GM19328 (cell line): ENCODE measurements at regions not wholly inside any gene's neighbourhood (a gene's known extent, or its start where the extent isn't known, plus 50 kb on each side); places are given as distances from the start of the nearest gene placed in this dataset.
A peak's percentile ranks its signal among the peaks of the same experiment; 100 is the strongest.

Experiments used
- ATAC-seq: cut with Tn5 transposase; IDR thresholded peaks from one replicate; pipeline ENCODE4 v1.9.1; 2021; ENCODE audit warnings: mild to moderate bottlenecking, moderate library complexity; ENCODE audit not compliant: unreplicated experiment

DNA sequence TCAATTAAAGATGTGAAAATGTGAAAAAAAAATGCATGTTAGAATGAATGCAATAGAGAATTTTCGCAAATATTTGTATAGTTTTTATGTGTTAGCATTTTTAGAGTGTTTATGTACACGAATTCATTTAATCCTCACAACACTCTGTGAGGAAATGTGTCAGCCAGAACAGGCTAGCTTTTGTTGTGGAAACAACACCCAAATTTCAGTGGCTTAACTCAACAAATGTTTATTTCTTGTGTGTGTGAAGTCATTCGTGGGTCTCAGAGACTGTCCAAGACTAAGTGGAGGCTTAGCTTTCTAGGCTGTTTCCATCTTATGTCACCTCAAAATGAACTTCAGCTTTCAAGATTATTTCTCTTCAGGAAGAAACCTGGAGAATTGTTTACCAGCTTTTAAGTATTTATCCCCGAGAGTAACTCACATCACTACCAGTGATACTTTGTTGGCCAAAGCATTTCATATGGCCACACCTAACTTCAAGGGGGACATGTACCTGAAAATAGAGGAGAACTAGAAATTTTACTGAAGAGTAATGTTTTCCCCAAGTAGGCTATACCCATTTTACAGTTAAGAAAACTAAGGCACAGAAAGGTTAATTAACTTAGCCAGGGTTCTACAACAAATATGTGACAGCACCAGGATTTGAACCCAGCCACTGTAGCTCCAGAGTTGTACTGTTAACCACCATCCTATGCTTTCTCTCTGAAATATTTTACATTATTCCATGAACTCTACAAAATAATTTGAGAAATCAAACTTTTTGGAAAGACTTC, 306.1 kb downstream of the QKI start:
- ATAC-seq, result no peak

GRCh38 chr6:163720005-163720404, 305.5 kb downstream of the QKI start:
- no peak for ATAC-seq

DNA sequence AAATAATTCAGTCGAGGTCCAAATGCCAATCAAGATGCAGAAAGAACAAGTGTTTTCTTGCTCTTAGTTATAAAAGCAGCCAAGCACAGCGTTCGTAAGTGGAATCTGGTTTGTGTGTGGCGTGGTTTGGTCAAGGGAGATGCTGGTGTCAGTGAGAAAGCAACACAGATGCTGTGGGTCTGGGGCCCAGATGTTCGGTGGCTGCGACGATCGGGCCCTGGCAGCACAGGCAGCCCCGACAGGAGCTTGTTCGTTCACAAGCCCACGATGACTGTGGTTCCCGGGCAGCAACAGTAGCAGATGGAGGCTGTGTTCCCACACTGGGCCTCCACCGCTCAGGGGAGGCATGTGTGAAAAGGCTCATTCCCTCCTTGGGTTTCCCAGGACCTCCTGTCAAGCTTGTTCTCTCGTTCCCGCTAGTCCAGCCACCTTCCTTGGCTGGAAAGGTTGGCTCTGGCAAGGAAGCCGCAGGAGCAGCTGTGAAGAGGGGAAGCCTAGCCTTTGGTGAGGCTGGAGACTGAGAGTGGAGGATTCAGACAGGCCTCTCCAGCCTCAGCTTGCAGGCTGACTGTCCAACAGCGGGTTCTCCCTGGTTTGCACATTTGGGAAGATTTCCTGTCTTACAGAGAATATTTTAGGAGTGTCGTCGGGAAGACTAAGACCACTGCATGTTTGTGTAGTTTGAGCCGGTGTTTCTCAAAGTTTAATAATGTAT, 304.7 kb downstream of the QKI start:
- ATAC-seq, result no peak

- no peak for ATAC-seq
Measured at GRCh38 chr6:163718537-163718936, 304.0 kb downstream of the QKI start.

DNA sequence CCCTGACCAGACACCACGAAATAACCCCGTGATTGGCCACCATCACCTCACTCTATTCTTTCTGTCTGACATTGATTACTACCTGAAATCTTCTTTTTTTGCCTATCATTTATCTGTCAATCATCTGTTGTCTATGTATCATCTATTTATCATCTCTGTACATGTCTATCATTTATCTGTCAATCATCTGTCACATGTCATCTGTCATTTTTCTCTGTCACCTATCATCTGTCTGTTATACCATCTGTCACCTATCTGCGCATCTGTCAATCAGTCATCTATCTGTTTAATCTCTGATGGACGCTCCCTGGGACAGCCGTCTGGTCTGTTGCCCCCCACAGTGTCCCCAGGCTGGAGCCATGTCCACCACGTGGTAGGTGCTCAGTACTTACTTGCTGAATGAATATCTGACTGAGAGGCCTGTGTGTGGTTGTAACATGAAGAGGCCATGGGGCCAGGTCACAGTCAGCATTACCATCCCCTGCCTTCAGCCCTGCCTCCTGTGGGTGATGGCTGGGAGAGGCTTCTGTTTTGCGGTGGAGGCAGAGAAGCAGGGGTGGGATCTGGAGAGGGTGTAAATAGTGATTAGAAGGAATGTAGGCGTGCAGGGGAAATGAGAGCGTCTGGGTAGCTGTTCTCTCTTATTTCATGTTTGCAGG, 302.7 kb downstream of the QKI start:
- ATAC-seq, result no peak

DNA sequence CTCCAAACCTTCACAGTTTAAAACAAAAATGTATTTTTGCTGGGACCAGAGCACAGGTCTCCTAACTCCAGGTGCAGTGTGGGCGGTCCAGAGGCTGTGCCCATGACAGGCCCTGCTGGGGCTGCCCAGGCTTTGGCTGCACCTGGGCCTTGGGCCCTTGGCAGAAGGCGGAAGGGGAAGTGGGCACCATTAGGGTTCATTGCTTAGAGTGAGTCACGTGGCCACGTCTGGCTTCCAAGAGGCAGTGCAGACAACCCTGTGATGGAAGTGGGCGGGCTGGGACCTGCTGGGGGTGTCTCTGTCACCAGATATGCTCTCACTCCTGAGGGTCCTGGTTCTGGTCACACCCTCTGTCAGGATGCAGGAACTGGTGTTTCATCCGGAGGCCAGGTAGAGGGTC, 302.2 kb downstream of the QKI start:
- peak; percentile 39 for ATAC-seq

GRCh38 chr6:163715846-163716245, 301.3 kb downstream of the QKI start:
- no peak for ATAC-seq

GRCh38 chr6:163714179-163714578, 299.7 kb downstream of the QKI start:
- ATAC-seq, result no peak

DNA sequence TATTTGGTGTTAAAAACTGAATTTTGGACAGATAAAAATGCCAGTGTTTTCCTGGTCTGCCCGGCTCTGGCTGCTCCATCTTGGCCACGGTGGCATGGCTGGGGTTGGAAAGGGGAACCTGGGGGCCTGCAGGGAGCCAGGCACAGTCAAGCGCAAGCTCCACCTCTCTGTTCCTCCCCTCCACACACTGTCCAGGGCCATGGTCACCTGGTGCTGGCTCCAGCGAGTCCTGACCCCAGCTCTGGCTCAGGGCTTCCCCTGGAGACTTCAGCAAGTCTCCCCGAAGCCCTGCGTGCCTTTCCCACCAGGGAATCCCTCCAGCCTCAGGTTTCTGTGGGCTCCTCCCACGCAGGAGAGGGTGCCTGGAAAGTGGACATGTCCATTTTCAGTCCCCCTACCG, 298.5 kb downstream of the QKI start:
- ATAC-seq, result no peak

- ATAC-seq, result no peak
Measured at GRCh38 chr6:163712566-163712961, 298.0 kb downstream of the QKI start.

DNA sequence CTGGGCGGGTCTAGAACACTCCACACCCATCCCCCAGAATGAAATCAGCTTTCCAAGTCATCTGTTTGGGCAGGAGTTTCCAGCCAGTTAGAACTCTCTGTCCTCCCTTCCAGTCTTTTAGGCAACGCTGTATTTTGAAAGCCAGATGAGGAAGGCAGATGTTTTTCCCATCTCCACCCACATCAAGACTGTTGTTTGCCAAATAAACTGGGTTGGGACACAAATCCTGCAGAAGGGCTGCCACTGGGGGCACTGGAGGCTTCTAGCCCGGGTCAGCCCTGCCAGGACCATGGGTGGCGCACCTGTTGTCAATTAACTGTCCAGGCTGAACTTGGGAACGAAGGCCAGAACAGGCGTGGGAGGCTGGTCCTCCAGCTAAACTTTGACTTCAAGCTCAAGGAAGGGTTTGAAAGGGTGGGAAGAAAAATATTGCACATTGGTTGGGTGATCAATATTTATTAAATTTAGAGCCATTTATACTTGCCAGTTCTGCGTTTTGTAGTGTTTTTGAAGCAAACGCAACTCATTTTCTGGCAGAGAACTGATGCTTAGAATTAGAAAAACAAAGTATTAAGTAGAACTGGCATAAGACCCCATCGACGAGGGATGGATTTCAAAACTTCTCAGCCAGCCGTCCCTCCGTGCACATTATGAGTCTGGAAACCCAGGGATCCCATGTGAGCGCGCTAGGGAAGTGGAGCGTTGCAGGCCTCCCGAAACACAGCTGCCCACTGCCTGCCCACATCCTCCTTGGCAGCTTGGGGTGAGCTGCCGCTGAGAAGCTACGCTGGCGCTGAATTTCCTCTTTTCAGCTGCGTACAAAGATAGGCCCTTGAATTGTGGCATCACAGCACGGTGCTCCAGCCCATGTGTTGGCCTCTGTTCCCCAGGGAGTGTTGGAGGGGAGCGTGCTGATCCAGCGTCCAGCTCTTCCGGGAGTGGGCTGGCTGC, 297.4 kb downstream of the QKI start:
- ATAC-seq, result no peak

DNA sequence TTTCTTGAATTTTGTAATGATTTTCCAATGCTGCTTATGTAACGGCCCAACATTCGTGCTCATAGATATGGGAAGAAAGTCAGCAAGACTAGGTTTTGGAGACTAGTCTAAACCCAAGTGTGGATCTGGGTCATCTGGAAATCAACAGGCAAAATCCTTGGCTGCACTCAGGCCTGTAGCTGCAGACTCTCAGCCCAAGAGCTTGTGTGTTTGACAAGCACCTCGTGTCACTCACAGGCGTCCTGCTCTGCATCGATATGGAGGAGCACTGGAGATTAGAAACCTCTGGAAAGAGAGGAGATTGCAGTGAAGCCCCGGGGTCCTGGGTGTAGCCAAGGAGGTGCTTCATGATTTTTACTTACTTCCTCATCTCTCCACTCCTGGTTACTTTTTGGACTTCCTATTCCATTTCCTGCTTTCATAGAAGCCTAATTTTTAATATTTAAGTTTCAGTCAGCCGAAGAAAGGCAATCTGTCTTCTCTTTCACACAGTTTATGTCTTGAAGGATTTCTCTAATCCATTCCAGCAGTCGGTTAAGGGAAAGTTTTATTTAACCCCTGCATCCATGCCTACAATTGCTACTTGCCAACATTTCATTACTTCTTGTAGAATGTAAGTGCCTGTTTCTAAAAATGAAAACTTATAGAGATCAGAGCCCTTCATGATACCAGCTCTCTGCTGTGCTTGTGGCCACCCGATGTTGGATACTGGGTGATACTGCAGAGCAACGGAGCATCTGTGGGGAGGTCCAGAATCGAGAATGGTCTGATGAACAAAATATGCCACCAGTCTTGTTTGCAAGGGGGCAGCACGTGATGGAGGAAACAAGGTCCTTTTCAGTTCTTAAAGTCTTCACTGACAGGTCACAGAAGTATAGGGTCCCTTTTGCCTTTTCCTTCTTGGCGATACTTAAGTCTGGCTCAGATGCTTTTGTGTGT, 296.3 kb downstream of the QKI start:
- no peak for ATAC-seq

GRCh38 chr6:163709693-163710092, 295.2 kb downstream of the QKI start:
- ATAC-seq, result no peak

DNA sequence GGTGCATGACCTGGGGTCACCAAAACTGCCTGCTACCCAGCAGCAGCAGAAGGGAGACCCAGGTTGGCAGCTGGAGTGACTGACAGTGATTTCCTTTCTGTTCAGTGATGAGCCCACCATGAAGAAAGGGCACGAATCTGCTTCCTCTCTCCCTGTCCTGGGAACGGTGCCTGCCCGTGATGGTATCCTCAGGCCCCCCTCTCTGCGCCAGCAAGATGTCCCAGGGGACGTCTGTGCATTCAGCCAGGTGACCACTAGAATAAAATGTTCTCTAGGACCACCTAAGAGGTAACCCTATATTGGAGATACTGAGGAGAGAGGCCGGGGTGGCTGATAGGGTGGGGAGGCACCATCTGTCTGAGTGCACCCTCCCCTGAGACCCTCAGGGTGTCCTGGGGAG, 294.7 kb downstream of the QKI start:
- ATAC-seq, result no peak

DNA sequence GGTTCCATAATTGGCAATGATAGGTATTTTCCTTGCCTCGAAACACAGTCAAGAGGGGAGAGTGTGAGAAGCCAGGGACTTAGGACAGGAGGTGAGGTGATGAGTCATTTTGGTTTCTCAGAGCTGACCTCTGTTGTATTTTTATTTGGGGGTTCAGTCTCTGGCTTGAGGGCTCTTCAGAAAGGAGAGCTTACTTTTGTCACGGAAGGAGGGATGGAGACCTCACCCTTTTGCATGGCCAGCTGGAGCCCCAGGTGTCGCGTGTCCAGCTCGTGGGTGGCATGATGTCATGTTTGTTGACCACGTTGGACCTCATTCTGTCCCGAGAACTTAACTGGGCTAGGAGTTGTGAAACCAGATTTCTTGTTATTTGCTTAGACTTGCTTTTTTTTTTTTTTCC, 293.9 kb downstream of the QKI start:
- peak; percentile 48 for ATAC-seq

- ATAC-seq, result peak; percentile 41
Measured at GRCh38 chr6:163707387-163708355, 293.2 kb downstream of the QKI start.

DNA sequence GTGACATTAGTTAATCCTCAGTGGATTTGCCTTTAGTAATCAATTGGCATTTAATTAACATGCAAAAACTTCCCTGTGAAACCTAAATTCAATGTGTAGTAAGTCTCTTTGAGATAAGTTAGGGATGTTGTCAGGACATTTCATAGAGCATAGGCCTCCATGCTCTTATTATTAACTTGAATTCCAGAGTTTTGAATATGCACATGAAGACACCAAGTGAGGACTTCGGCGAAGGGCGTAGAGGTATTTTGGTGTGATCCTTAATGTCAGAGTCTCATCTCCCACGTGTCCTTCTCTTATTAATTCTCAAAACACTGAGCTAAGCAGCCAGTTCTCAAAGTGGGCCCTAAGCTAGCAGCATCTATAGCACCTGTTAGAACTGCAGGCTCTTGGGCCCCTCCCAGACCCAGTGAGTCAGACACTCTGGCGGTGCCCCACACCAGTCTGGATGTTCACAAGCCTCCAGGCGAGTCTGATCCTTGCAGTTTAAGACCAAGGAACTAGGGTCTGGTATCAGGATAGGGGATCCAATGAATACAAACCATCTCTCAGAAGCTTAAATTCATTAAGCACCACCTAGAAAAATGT, 292.1 kb downstream of the QKI start:
- no peak for ATAC-seq

DNA sequence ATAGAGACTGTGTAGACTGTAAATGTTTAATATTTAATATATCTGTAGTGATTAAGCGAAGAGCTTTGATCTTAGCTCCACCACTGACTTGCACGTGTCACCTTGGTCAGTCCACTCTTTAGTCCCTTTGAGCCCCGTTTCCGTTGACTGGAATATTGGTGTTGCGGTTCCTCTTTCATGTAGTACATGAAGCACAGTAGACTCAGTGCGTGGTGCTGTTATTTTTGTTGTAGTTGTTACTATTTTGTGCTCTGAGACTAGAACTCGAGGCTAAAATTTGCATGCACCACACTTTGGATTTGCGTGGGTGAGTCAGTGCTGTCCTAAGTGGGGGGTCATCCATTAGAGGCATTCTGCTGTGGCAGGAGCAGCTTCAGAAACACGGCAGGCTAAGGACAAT, 291.4 kb downstream of the QKI start:
- peak; percentile 54 for ATAC-seq
